Parathyroid adenoma (tissue), 2 donors: ENCODE measurements at regions not wholly inside any gene's neighbourhood (a gene's known extent, or its start where the extent isn't known, plus 50 kb on each side); places are given as distances from the start of the nearest gene placed in this dataset.

Experiments used
- H2AFZ ChIP-seq: fragments of 300-600 bp; sonication (generic); one replicate; pipeline ENCODE4 v1.7.0; 2017; ENCODE audit warnings: antibody characterized with exemption, mild to moderate bottlenecking
- H3K27ac ChIP-seq: fragments of 300-600 bp; sonication (generic); one replicate; pipeline ENCODE4 v1.7.0; 2017
- H3K27me3 ChIP-seq: fragments of 300-600 bp; sonication (generic); one replicate; pipeline ENCODE4 v1.7.0; 2017; ENCODE audit warnings: low read length; ENCODE audit not compliant: control insufficient read depth, insufficient read depth
- H3K36me3 ChIP-seq: fragments of 300-600 bp; sonication (generic); one replicate; pipeline ENCODE4 v1.7.0; 2017; ENCODE audit warnings: low read length; ENCODE audit not compliant: control insufficient read depth, insufficient read depth
- H3K4me1 ChIP-seq: fragments of 300-600 bp; sonication (generic); one replicate; pipeline ENCODE4 v1.7.0; 2017; ENCODE audit warnings: control low read depth
- H3K4me2 ChIP-seq: fragments of 300-600 bp; sonication (generic); one replicate; pipeline ENCODE4 v1.7.0; 2017; ENCODE audit warnings: low read length
- H3K4me3 ChIP-seq: fragments of 300-600 bp; sonication (generic); one replicate; pipeline ENCODE4 v1.7.0; 2017; ENCODE audit warnings: low read depth, low read length
- H3K79me2 ChIP-seq: fragments of 300-600 bp; sonication (generic); one replicate; pipeline ENCODE4 v1.7.0; 2017; ENCODE audit warnings: control low read depth
- H3K9ac ChIP-seq: fragments of 300-600 bp; sonication (generic); one replicate; pipeline ENCODE4 v1.7.0; 2017; ENCODE audit warnings: mild to moderate bottlenecking
- H3K9me3 ChIP-seq: fragments of 300-600 bp; sonication (generic); one replicate; pipeline ENCODE4 v1.7.0; 2017; ENCODE audit warnings: low read length; ENCODE audit not compliant: control insufficient read depth
- TF ChIP-seq, protein P1 (sequence below): fragments of 300-600 bp; sonication (generic); IDR thresholded peaks from one replicate; pipeline ENCODE4 v1.7.0; 2017; ENCODE audit warnings: antibody characterized with exemption, mild to moderate bottlenecking
- donor health status: primary hyperparathyroidism.

DNA sequence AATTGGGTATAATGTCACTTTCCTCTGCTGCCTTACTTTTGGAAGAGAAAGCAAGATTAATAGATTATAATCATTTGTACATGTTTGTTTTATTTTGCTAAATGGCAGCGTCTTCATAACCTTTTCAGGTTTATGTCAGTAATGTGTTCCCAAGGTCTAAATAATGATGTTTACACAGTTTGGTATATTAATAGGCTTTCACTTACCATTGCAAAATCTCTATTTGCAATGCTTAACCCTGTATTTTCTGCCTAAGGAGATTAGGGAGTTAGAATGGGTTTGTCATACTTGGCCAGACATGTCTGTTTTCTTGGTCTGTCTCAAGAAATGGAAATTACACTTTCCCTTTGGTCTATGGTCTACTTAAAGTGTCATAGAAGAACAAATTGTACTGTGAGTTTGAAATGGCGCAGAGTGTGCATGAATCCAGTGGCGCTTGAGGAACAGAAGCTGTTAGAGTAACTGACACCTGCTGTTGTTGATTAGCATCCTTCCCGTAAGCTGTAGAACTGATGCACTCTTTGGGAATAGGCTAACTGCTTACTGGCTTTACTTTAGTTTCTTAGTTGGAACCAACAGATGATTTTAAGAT is 261.1 kb downstream of the SAMD5 start:
- H2AFZ ChIP-seq = no peak overlapping the region
- H3K4me2 ChIP-seq = no peak overlapping the region
- H3K79me2 ChIP-seq = no peaks in the 10 kb centered on the region
- H3K9me3 ChIP-seq = no peaks in the 10 kb centered on the region
- no peaks in the 10 kb centered on the region for H3K4me1 ChIP-seq
- no peaks in the 10 kb centered on the region for H3K27me3 ChIP-seq
- H3K4me3 ChIP-seq = no peak overlapping the region
- H3K27ac ChIP-seq = no peak overlapping the region
- H3K36me3 ChIP-seq = no peaks in the 10 kb centered on the region
- TF ChIP-seq, protein P1, sequence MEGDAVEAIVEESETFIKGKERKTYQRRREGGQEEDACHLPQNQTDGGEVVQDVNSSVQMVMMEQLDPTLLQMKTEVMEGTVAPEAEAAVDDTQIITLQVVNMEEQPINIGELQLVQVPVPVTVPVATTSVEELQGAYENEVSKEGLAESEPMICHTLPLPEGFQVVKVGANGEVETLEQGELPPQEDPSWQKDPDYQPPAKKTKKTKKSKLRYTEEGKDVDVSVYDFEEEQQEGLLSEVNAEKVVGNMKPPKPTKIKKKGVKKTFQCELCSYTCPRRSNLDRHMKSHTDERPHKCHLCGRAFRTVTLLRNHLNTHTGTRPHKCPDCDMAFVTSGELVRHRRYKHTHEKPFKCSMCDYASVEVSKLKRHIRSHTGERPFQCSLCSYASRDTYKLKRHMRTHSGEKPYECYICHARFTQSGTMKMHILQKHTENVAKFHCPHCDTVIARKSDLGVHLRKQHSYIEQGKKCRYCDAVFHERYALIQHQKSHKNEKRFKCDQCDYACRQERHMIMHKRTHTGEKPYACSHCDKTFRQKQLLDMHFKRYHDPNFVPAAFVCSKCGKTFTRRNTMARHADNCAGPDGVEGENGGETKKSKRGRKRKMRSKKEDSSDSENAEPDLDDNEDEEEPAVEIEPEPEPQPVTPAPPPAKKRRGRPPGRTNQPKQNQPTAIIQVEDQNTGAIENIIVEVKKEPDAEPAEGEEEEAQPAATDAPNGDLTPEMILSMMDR = no peak
- no peak overlapping the region for H3K9ac ChIP-seq

DNA sequence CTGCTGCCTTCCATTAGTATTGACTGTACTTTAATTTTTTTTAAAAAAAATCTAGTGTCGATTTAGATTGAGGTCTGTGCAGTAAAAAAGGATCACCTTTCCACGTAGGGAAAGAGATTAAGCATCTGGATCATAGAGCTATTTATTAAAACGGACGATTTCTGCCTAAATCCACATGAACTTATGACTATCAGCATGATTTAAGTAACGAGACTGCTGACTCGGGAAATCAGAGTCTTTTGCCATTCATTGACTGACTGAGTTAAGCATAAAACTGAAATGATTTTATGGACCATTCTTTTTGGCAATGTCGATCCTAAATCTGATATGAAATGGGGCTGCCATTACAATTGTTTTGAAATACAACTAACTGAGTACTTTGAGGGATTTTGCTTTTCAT is 261.7 kb downstream of the SAMD5 start:
- H3K4me1 ChIP-seq = no peaks in the 10 kb centered on the region
- no peak overlapping the region for H3K9ac ChIP-seq
- no peaks in the 10 kb centered on the region for H3K27me3 ChIP-seq
- no peak overlapping the region for H2AFZ ChIP-seq
- no peaks in the 10 kb centered on the region for H3K79me2 ChIP-seq
- H3K4me3 ChIP-seq = no peak overlapping the region
- H3K9me3 ChIP-seq = no peaks in the 10 kb centered on the region
- no peak overlapping the region for H3K27ac ChIP-seq
- H3K36me3 ChIP-seq = no peaks in the 10 kb centered on the region
- TF ChIP-seq, protein P1 = no peak
- H3K4me2 ChIP-seq = no peak overlapping the region

DNA sequence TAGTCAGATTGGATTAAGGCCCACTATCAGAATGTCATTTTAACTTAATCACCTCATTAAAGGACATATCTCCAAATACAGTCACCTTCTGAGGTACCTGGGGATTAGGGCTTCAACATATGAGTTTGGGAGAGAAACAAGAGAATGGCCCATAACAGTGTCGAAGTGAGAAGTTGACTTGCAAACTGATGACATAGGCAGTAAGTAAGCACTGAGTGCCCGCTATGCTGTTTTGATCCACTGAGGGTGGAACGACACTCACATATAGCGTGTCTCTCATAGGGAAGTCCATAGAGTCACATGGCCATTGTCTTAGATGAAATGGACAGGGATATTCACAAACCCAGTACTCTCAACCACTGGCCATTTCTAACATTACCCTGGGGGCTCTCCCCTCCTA is 264.2 kb downstream of the SAMD5 start:
- no peaks in the 10 kb centered on the region for H3K9me3 ChIP-seq

DNA sequence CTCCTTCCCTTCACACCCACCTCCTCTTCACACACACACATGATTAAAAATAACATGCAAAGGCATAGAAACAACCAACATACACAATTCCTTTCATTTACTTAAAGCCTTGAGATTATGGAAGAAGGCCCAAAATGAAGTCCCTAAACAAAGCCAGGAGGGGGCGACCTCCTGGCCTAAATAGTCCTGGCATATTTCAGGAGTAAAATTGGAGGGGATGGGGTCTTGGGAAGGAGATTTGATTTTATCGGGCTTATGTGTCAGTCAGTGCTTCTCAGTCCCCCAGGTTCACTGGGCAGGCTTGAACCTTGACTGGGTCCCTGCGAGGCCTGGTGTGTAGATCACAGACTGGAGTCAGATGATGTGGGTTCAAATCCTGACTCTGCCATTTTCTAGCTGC is 266.4 kb downstream of the SAMD5 start:
- Histone ChIP-seq H3K27ac (no peak overlapping the region), H3K79me2 (no peaks in the 10 kb centered on the region), H3K27me3 (no peaks in the 10 kb centered on the region), H3K4me3 (no peak overlapping the region), H3K9me3 (no peaks in the 10 kb centered on the region), H3K4me2 (no peak overlapping the region), H3K36me3 (no peaks in the 10 kb centered on the region), H3K4me1 (no peaks in the 10 kb centered on the region), H3K9ac (no peak overlapping the region), H2AFZ (no peak overlapping the region)
- TF ChIP-seq, protein P1 = no peak

More for the DNA sequence above, 264.2 kb downstream of the SAMD5 start:
- Histone ChIP-seq H3K79me2 (no peaks in the 10 kb centered on the region), H3K4me3 (no peak overlapping the region), H3K9ac (no peak overlapping the region), H2AFZ (no peak overlapping the region), H3K27me3 (no peaks in the 10 kb centered on the region), H3K36me3 (no peaks in the 10 kb centered on the region), H3K27ac (no peak overlapping the region), H3K4me2 (no peak overlapping the region), H3K4me1 (no peaks in the 10 kb centered on the region)
- TF ChIP-seq, protein P1 = no peak

DNA sequence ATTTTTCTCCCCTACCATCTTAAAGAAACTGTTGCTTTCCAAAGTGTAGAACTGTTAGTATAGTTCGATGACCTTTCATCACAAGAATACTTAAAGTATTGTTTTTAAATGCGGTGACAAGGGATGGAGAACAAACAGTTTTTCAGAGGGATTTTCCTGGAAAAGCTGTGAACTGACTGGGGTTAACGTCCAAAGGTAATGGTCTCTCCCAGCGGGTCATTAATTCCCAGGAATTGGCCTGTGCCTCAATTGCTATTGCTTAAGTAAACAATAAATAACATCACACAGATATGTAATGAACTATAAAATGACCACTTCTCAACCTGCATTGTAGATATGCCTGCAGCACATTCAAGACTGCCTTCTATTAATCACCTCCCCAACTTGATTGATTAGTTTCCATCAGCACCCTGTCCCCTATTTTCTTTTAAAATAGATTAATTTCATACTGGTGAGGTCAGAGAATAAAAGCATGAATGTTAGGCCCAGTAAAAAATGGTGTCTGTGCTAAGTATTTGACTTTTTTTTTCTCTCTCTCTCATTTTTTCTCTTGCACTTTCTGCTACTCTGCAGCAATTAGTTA is 268.2 kb downstream of the SAMD5 start:
- no peaks in the 10 kb centered on the region for H3K9me3 ChIP-seq
- no peaks in the 10 kb centered on the region for H3K36me3 ChIP-seq
- TF ChIP-seq, protein P1 = no peak
- H3K79me2 ChIP-seq = no peaks in the 10 kb centered on the region
- H3K4me2 ChIP-seq = no peak overlapping the region
- H3K27ac ChIP-seq = no peak overlapping the region
- H3K4me1 ChIP-seq = no peaks in the 10 kb centered on the region
- H3K27me3 ChIP-seq = no peaks in the 10 kb centered on the region
- H3K9ac ChIP-seq = no peak overlapping the region
- H2AFZ ChIP-seq = no peak overlapping the region
- no peak overlapping the region for H3K4me3 ChIP-seq
